OCI-LY7 (cell line): ENCODE measurements at regions not wholly inside any gene's neighbourhood (a gene's known extent, or its start where the extent isn't known, plus 50 kb on each side); places are given as distances from the start of the nearest gene placed in this dataset.

Source experiments
- BruUV-seq: library from RNA; stranded (reverse); fragments of 400-500 nt; replicated peaks from 2 replicates; lab custom pipeline; 2021; lab: Mats Ljungman, UMichigan
- CTCF ChIA-PET: fragments of 300-600 bp; sonication (Branson Sonifier 250); formaldehyde crosslinking; loops from one replicate; lab custom pipeline; 2022; ENCODE audit warnings: antibody characterized with exemption; ENCODE audit not compliant: unreplicated experiment; lab: Charles Lee
- POLR2A ChIA-PET: fragments of 300-600 bp; sonication (Branson Sonifier 250); formaldehyde crosslinking; loops from one replicate; lab custom pipeline; 2022; ENCODE audit warnings: antibody characterized with exemption; lab: Charles Lee
- DNase-seq: peaks from one replicate; pipeline ENCODE4 v3.0.0-alpha.2; 2015; ENCODE audit warnings: low spot score
- H2AFZ ChIP-seq: fragments of 200-600 bp; sonication (generic), shearing (Covaris generic); 2 replicates; pipeline ENCODE4 v1.6.1; 2014; ENCODE audit warnings: mild to moderate bottlenecking, antibody characterized with exemption, low read length, moderate library complexity
- H3K27ac ChIP-seq: fragments of 200-600 bp; sonication (generic); 2 replicates; pipeline ENCODE4 v1.5.1; 2014; ENCODE audit warnings: mixed run types, low read depth, mild to moderate bottlenecking, moderate library complexity, low read length, inconsistent platforms; ENCODE audit not compliant: poor library complexity, severe bottlenecking
- H3K36me3 ChIP-seq: fragments of 200-600 bp; sonication (generic); 2 replicates; pipeline ENCODE4 v1.6.1; 2014; ENCODE audit warnings: mild to moderate bottlenecking, antibody characterized with exemption, low read length, moderate library complexity, mixed read lengths; ENCODE audit not compliant: insufficient read depth
- H3K4me1 ChIP-seq: fragments of 200-600 bp; sonication (generic); 2 replicates; pipeline ENCODE4 v1.5.1; 2014; ENCODE audit warnings: mild to moderate bottlenecking, low read length; ENCODE audit not compliant: insufficient read depth, poor library complexity, severe bottlenecking
- H3K4me2 ChIP-seq: fragments of 200-600 bp; sonication (generic); 2 replicates; pipeline ENCODE4 v1.6.1; 2014; ENCODE audit warnings: mild to moderate bottlenecking, low read length
- H3K4me3 ChIP-seq: fragments of 200-600 bp; sonication (generic); 2 replicates; pipeline ENCODE4 v1.5.1; 2014; ENCODE audit warnings: mild to moderate bottlenecking, low read depth, low read length; ENCODE audit not compliant: poor library complexity, severe bottlenecking
- H3K79me2 ChIP-seq: fragments of 200-600 bp; sonication (generic); 2 replicates; pipeline ENCODE4 v1.6.1; 2016; ENCODE audit warnings: low read depth, mild to moderate bottlenecking, low read length, moderate library complexity, mixed read lengths; ENCODE audit not compliant: insufficient read depth
- H3K9me2 ChIP-seq: fragments of 200-600 bp; sonication (generic); 2 replicates; pipeline ENCODE4 v1.6.1; 2016; ENCODE audit warnings: mild to moderate bottlenecking, low read length, mixed read lengths; ENCODE audit not compliant: insufficient read depth
- H3K9me3 ChIP-seq: fragments of 200-600 bp; sonication (generic); 2 replicates; pipeline ENCODE4 v1.6.1; 2014; ENCODE audit warnings: mild to moderate bottlenecking, mixed run types, low read length, mixed read lengths
- H4K20me1 ChIP-seq: fragments of 200-600 bp; sonication (generic); 2 replicates; pipeline ENCODE4 v1.6.1; 2014; ENCODE audit warnings: mild to moderate bottlenecking, antibody characterized with exemption, low read length, moderate library complexity, mixed read lengths; ENCODE audit not compliant: insufficient read depth
- EZH2phosphoT487 ChIP-seq: fragments of 200-600 bp; sonication (generic); IDR thresholded peaks from 2 replicates; pipeline ENCODE4 v1.6.1; 2018; ENCODE audit warnings: low read depth, borderline replicate concordance, mild to moderate bottlenecking, mixed run types, antibody characterized with exemption, low read length, moderate library complexity, mixed read lengths
- intact Hi-C: fragments of 100-400 bp; cut with micrococcal nuclease; formaldehyde crosslinking; loops from one replicate; pipeline ENCODE4 v1.10.0; 2022; ENCODE audit not compliant: unreplicated experiment
- TF ChIP-seq, protein P1 (sequence below): fragments of 200-600 bp; sonication (generic); conservative IDR thresholded peaks from 2 replicates; pipeline ENCODE4 v1.5.1; 2014; ENCODE audit warnings: mild to moderate bottlenecking, antibody characterized with exemption, low read length, moderate library complexity, mixed read lengths

DNA sequence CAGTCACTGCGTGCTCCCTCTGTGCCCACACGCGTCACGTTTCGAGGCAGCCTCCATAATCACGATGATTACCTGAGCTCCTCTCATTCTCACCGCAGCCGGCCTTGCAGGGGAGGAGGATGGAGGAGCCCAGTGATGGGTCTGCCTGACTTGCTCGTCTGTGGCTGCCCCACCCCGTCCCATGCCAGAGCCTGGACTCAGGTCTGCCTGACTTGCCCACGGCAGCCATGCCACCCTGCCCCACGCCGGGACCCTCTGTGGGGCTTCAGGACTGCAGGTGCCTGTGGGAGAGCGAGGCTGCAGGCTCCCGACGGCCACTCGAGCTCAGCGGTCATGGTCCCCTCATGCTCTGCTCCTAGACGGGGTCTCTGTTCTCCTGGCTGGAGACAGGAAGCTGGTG, 1025.1 kb downstream of the BRD1 start:
- TF ChIP-seq, protein P1, sequence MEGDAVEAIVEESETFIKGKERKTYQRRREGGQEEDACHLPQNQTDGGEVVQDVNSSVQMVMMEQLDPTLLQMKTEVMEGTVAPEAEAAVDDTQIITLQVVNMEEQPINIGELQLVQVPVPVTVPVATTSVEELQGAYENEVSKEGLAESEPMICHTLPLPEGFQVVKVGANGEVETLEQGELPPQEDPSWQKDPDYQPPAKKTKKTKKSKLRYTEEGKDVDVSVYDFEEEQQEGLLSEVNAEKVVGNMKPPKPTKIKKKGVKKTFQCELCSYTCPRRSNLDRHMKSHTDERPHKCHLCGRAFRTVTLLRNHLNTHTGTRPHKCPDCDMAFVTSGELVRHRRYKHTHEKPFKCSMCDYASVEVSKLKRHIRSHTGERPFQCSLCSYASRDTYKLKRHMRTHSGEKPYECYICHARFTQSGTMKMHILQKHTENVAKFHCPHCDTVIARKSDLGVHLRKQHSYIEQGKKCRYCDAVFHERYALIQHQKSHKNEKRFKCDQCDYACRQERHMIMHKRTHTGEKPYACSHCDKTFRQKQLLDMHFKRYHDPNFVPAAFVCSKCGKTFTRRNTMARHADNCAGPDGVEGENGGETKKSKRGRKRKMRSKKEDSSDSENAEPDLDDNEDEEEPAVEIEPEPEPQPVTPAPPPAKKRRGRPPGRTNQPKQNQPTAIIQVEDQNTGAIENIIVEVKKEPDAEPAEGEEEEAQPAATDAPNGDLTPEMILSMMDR: no peak
- no peak for TF ChIP-seq EZH2phosphoT487
- ChIA-PET POLR2A (no interaction called here), CTCF (interaction anchor here (0.6 kb wide), 1 partner anchor 93 kb away, joined by 8 read pairs; no protein-coding TSS in a partner anchor)
- Histone ChIP-seq H3K4me3 (no peak overlapping the region), H3K27ac (no peak overlapping the region), H3K79me2 (no peaks in the 10 kb centered on the region), H3K9me2 (no peaks in the 10 kb centered on the region), H4K20me1 (no peaks in the 10 kb centered on the region; the same call in 1 of the 2 replicates), H2AFZ (no peak overlapping the region), H3K4me1 (no peaks in the 10 kb centered on the region), H3K4me2 (no peak overlapping the region), H3K36me3 (no peaks in the 10 kb centered on the region), H3K9me3 (no peaks in the 10 kb centered on the region)
- no TSS peak for BruUV-seq
- DNase-seq: no peak
- intact Hi-C loops: no loop called here

DNA sequence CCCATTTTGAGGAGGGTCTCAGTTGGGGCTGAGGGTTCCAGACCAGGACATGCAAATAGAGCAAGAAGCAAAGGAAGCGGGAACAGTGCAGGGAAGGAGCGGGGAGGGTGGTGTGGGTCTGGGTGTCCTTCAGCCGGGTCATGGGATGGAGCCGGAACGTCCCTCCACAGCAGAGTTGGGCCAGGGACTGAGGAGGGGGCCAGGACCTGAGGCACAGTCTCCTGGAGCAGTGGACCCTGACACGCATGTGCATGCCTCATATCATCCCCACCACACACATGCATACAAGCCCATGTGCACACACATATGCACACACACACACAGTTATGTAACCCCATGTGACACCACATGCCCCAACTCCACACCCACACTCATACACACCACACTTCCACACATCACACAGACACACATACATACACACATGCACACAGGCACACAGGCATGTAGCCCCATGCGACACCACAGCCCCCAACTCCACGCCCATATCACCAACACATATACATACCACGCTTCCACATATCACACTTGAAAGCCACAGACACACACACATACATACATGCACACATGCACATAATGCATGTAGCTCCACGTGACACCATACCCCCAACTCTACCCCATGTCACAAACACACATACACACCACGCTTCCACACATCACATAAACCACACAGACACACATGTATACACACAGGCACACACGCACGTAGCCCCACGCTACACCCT, 1026.6 kb downstream of the BRD1 start:
- Histone ChIP-seq H4K20me1 (no peaks in the 10 kb centered on the region; the same call in 1 of the 2 replicates), H3K79me2 (no peaks in the 10 kb centered on the region), H3K9me3 (no peaks in the 10 kb centered on the region), H3K4me2 (no peak overlapping the region), H3K36me3 (no peaks in the 10 kb centered on the region), H3K9me2 (no peaks in the 10 kb centered on the region), H3K4me3 (no peak overlapping the region), H2AFZ (no peak overlapping the region), H3K4me1 (no peaks in the 10 kb centered on the region), H3K27ac (no peak overlapping the region)
- intact Hi-C loops: no loop called here
- BruUV-seq: no TSS peak
- TF ChIP-seq, protein P1: no peak
- no peak for TF ChIP-seq EZH2phosphoT487
- ChIA-PET POLR2A (no interaction called here), CTCF (no interaction called here)
- no peak for DNase-seq
